GM12864 (cell line): ENCODE measurements at regions not wholly inside any gene's neighbourhood (a gene's known extent, or its start where the extent isn't known, plus 50 kb on each side); places are given as distances from the start of the nearest gene placed in this dataset.
"Not testable (repeated sequence)": the region's sequence is repeated elsewhere in the genome, so short reads cannot be mapped to it uniquely, and the experiment has no call there.

Experiments used
- DNase-seq: peaks from one replicate; pipeline ENCODE4 v3.0.0-alpha.2; 2011; ENCODE audit warnings: low read depth
- H3K4me3 ChIP-seq: 2 replicates; pipeline ENCODE4 v1.5.1; 2011; ENCODE audit warnings: mild to moderate bottlenecking, low read depth, low read length, control low read depth
- CTCF ChIP-seq: IDR thresholded peaks from 2 replicates; pipeline ENCODE4 v1.5.1; 2011; ENCODE audit warnings: low read depth, mild to moderate bottlenecking, moderate library complexity, low read length, control low read depth, inconsistent platforms; ENCODE audit errors: missing control alignments

DNA sequence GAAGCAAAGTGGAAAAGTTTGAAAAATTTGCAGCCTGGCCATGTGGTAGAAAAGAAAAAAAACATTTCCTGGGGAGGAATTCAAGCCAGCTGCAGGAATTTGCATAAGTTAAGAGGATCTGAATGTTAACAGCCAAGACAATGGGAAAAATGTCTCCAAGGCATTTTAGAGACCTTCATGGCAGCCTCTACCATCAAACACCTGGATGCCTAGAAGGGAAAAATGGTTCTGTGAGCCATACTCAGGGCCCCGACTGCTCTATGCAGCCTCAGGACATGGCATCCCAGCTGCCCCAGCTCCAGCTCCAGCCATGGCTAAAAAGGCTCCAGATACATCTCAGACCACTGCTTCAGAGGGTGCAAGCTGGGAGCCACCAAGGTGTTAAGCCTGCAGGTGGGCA lies 149.1 kb upstream of the SOX6 start:
- no peak for DNase-seq
- TF ChIP-seq CTCF = no peak
- no peak overlapping the region for H3K4me3 ChIP-seq

- not testable (repeated sequence) for H3K4me3 ChIP-seq, DNase-seq
Measured at GRCh38 chr11:16503891-16504290, 147.5 kb upstream of the SOX6 start.

GRCh38 chr11:16494918-16495691 lies 138.8 kb upstream of the SOX6 start:
- no peak overlapping the region for H3K4me3 ChIP-seq
- no peak for TF ChIP-seq CTCF
- no peak for DNase-seq

DNA sequence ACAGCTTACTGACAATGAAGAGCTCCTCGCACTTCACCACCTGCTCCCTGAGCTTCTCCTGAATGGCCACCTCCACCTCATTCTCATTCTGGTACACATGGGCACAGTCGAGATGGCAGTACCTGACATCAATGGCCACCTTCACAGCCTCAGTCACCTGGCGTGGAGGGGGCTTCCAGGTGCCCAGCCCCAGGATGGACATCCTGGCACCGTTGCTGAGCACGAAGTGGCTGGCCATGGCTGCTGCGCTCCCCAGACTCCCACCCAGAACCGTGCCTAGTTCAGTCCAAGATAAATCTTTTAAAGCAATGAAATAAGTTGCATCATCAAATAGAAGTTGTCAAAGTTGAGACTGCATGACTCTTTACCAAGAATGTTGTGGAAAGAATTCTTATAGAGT lies 128.1 kb upstream of the SOX6 start:
- H3K4me3 ChIP-seq = no peak overlapping the region
- TF ChIP-seq CTCF = no peak
- DNase-seq = no peak

DNA sequence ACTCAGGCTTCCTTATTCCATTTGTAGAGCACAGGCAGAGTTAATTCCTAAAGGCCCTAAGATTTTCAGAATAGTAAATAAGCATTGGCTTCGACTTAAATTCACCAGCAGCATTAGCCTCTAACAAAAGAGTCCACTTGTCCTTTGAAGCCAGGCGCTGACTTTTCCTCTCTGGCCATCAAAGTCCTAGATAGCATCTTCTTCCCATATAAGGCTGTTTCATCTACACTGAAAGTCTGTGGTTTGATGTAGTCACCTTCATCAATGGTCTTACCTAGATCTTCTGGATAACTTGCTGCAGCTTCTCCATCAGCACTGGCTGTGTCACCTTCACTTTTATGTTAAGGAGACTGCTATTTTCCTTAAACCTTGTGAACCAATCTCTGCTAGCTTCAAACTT lies 118.3 kb upstream of the SOX6 start:
- H3K4me3 ChIP-seq = no peak overlapping the region
- no peak for TF ChIP-seq CTCF
- no peak for DNase-seq

DNA sequence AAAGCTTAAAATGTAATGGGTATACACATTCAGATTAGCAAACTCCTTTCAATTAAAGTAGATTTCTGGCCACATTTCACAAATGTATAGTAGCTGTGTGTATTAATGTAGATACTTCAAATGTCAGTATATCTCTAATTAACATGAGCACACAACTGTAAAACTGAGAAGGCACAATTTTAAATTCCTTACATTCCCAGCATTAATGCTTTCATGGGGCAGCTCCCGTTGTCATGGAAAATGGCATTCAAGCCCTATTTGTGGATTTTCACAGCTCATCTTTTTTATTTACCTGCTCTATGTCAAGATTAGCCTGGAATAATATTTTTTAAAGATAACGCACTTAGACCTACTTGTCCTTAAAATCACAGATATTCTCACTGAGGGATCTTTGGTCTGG lies 113.6 kb upstream of the SOX6 start:
- H3K4me3 ChIP-seq = no peak overlapping the region
- no peak for TF ChIP-seq CTCF
- DNase-seq = no peak

GRCh38 chr11:16468735-16469453 lies 112.5 kb upstream of the SOX6 start:
- TF ChIP-seq CTCF = no peak
- DNase-seq = no peak
- H3K4me3 ChIP-seq = no peak overlapping the region
